HAP-1 (cell line): ENCODE measurements at regions not wholly inside any gene's neighbourhood (a gene's known extent, or its start where the extent isn't known, plus 50 kb on each side); places are given as distances from the start of the nearest gene placed in this dataset.

Experiments used
- DNase-seq, 2 experiments: peaks; one replicate each; pipeline ENCODE4 v3.0.0-alpha.2; 2016 to 2020; ENCODE audit warnings: low spot score in 2 of 2
- H3K27me3 ChIP-seq: fragments of 250-450 bp; sonication (Bioruptor Pico); 2 replicates; pipeline ENCODE4 v1.5.1; 2020; ENCODE audit warnings: low read depth, mild to moderate bottlenecking, moderate library complexity
- H3K36me3 ChIP-seq: fragments of 250-450 bp; sonication (Bioruptor Pico); replicated peaks from 2 replicates; pipeline ENCODE4 v1.5.1; 2020; ENCODE audit warnings: mild to moderate bottlenecking
- H3K4me1 ChIP-seq: fragments of 250-450 bp; sonication (Bioruptor Pico); 2 replicates; pipeline ENCODE4 v1.5.1; 2020; ENCODE audit warnings: mild to moderate bottlenecking
- H3K4me3 ChIP-seq: fragments of 250-450 bp; sonication (Bioruptor Pico); 2 replicates; pipeline ENCODE4 v1.5.1; 2020; ENCODE audit warnings: mild to moderate bottlenecking, moderate library complexity
- H3K9me3 ChIP-seq: fragments of 250-450 bp; sonication (Bioruptor Pico); 2 replicates; pipeline ENCODE4 v1.5.1; 2020; ENCODE audit warnings: mild to moderate bottlenecking, moderate library complexity
- in situ Hi-C: fragments of 300-500 bp; cut with MboI; formaldehyde crosslinking; loops from 3 replicates; pipeline ENCODE4 v1.14.3; 2020; ENCODE audit warnings: low sequenced_read_pairs, inconsistent platforms, mixed read lengths

DNA sequence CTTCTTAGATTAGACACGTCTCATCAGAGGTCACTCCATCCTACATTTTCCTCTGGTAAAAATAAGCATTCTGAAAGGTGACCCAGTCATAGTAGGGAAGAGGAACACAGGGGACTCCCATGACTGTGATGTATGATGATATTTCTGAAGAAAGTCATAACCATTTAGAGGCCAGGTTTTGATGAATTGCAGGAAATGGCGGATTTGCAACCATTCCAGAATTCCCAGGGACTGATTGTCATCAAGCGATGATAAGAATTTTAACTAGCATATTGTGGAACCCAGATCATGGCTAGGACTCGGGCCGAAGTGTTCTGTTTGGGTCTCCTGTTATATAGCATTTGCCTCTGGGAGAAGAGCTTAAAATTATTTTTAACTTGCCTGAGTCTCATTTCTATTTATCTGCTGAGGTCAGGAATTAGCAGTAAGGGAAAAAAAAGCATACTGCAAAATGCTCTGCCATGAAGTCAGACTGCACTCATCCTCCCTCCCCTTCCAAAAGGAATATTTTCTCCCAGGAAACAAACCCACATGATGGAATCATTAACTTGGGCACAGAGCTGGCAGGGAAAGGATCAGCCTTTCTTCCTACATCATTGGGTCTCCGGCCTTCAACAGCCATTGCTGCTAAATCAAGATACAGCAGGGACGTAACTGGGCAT lies 286.7 kb downstream of the HLX start:
- H3K27me3 ChIP-seq: no peaks in the 10 kb centered on the region
- no peak for DNase-seq
- in situ Hi-C loops: no loop called here
- H3K36me3 ChIP-seq: no peaks in the 10 kb centered on the region
- H3K9me3 ChIP-seq: no peaks in the 10 kb centered on the region
- H3K4me3 ChIP-seq: no peak overlapping the region
- H3K4me1 ChIP-seq: peaks cover 6% of the 10 kb centered on the region; the same call in 1 of the 2 replicates

GRCh38 chr1:221166559-221167318 lies 287.5 kb downstream of the HLX start:
- Histone ChIP-seq H3K4me3 (no peak overlapping the region), H3K36me3 (no peaks in the 10 kb centered on the region), H3K27me3 (no peaks in the 10 kb centered on the region), H3K4me1 (peaks cover 6% of the 10 kb centered on the region; the same call in 1 of the 2 replicates), H3K9me3 (no peaks in the 10 kb centered on the region)
- in situ Hi-C loops: no loop called here
- DNase-seq: no peak

GRCh38 chr1:221169447-221169889 lies 290.2 kb downstream of the HLX start:
- in situ Hi-C loops: no loop called here

DNA sequence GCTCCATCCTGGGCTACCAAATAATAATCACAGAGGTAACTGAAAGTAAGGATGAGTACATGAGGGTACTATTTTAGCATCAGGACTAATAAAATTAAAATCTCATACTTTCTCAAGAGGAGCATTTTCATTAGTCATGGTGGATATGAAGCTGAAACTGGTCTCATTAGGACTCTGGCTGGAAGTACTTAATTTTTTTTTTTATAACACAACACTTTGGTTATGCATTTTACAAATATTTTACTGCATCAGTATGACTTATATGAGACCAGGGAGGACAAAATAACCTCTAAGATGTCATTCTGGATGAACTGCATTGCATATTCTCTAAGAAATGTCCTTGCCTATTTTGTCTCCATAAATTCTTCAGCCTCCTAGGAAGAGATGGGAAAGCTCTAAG lies 290.9 kb downstream of the HLX start:
- in situ Hi-C loops: no loop called here
- Histone ChIP-seq H3K27me3 (no peaks in the 10 kb centered on the region), H3K9me3 (no peaks in the 10 kb centered on the region), H3K36me3 (no peaks in the 10 kb centered on the region), H3K4me1 (peaks cover 6% of the 10 kb centered on the region; the same call in 1 of the 2 replicates), H3K4me3 (no peak overlapping the region)
- no peak for DNase-seq

More at GRCh38 chr1:221169447-221169889, 290.2 kb downstream of the HLX start:
- H3K9me3 ChIP-seq: no peaks in the 10 kb centered on the region
- no peak overlapping the region for H3K4me3 ChIP-seq
- DNase-seq: peak; percentile 70 to 93
- H3K36me3 ChIP-seq: no peaks in the 10 kb centered on the region
- no peaks in the 10 kb centered on the region for H3K27me3 ChIP-seq
- H3K4me1 ChIP-seq: peaks cover 6% of the 10 kb centered on the region; the same call in 1 of the 2 replicates

DNA sequence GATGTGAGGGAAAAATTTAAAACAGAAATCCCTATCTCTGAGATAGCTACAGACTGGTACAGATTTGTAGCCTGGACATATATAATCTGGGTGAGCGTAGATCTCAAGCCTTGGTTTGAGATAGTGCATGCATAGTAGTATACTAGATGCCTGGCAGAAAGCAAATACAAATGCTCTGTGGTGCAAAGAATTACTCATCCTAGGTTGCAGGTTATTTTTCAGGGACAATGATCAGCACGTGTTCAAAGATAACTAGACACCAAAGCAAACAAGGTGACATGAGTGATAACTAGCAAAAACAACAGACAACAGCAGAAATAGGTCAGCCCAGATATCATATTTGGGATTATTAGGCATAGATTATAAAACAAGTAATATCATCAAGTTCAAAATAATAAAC lies 292.5 kb downstream of the HLX start:
- in situ Hi-C loops: no loop called here
- Histone ChIP-seq H3K4me3 (no peak overlapping the region), H3K4me1 (peaks cover 6% of the 10 kb centered on the region; the same call in 1 of the 2 replicates), H3K36me3 (no peaks in the 10 kb centered on the region), H3K9me3 (no peaks in the 10 kb centered on the region), H3K27me3 (no peaks in the 10 kb centered on the region)
- no peak for DNase-seq

- H3K4me1 ChIP-seq: peaks cover 6% of the 10 kb centered on the region; the same call in 1 of the 2 replicates
- H3K36me3 ChIP-seq: no peaks in the 10 kb centered on the region
- in situ Hi-C loops: no loop called here
- no peaks in the 10 kb centered on the region for H3K27me3 ChIP-seq
- no peaks in the 10 kb centered on the region for H3K9me3 ChIP-seq
- H3K4me3 ChIP-seq: no peak overlapping the region
- no peak for DNase-seq
Measured at GRCh38 chr1:221172841-221173240, 293.6 kb downstream of the HLX start.

GRCh38 chr1:221174330-221174993 lies 295.2 kb downstream of the HLX start:
- H3K36me3 ChIP-seq: no peaks in the 10 kb centered on the region
- no peak overlapping the region for H3K4me3 ChIP-seq
- H3K9me3 ChIP-seq: no peaks in the 10 kb centered on the region
- in situ Hi-C loops: no loop called here
- no peak for DNase-seq
- H3K4me1 ChIP-seq: peaks cover 4% of the 10 kb centered on the region; the same call in 1 of the 2 replicates
- no peaks in the 10 kb centered on the region for H3K27me3 ChIP-seq

GRCh38 chr1:221175249-221175648 lies 296.0 kb downstream of the HLX start:
- Histone ChIP-seq H3K36me3 (no peaks in the 10 kb centered on the region), H3K27me3 (no peaks in the 10 kb centered on the region), H3K4me3 (no peak overlapping the region), H3K4me1 (no peaks in the 10 kb centered on the region), H3K9me3 (no peaks in the 10 kb centered on the region)
- no peak for DNase-seq
- in situ Hi-C loops: no loop called here

- no peaks in the 10 kb centered on the region for H3K27me3 ChIP-seq
- no peaks in the 10 kb centered on the region for H3K36me3 ChIP-seq
- H3K9me3 ChIP-seq: no peaks in the 10 kb centered on the region
- H3K4me3 ChIP-seq: no peak overlapping the region
- DNase-seq: no peak
- in situ Hi-C loops: no loop called here
- H3K4me1 ChIP-seq: no peaks in the 10 kb centered on the region
Measured at GRCh38 chr1:221180704-221181368, 301.6 kb downstream of the HLX start.

- DNase-seq: no peak
- H3K4me3 ChIP-seq: no peak overlapping the region
- H3K36me3 ChIP-seq: no peaks in the 10 kb centered on the region
- no peaks in the 10 kb centered on the region for H3K4me1 ChIP-seq
- no peaks in the 10 kb centered on the region for H3K27me3 ChIP-seq
- in situ Hi-C loops: no loop called here
- no peaks in the 10 kb centered on the region for H3K9me3 ChIP-seq
Measured at GRCh38 chr1:221182791-221183533, 303.7 kb downstream of the HLX start.

DNA sequence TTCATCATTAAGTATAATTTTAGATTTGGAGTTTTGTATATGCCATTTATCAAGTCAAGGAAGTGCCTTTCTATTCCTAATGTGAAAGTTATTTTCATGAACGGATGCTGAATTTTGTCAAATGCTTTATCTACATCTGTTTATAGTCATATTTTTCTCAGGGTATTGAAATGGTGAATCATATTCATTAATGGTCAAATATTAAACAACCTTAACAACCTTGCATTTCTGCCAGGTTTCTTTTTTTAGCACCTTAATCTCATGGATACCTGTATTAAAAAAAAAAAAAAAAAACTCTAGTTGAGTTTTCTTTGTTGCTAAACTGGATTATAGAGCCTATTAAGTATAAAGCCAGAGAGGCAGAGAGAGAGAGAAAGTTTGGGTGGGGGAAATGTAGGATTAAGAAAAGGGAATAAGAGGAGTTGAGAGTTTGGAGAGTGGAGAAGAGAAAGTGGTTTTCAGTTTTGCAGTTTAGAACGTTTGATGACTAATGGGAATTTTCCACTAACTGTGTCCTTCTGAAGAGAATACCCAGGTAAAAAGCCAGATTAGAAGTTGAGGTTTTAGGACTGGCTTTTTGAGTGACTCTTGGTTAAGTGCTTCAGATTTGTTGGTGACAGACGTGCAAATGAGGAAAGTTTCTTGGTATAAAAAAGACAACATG lies 305.0 kb downstream of the HLX start:
- Histone ChIP-seq H3K4me1 (no peaks in the 10 kb centered on the region), H3K4me3 (no peak overlapping the region), H3K27me3 (no peaks in the 10 kb centered on the region), H3K9me3 (no peaks in the 10 kb centered on the region), H3K36me3 (no peaks in the 10 kb centered on the region)
- in situ Hi-C loops: no loop called here
- no peak for DNase-seq

- Histone ChIP-seq H3K4me3 (no peak overlapping the region), H3K4me1 (no peaks in the 10 kb centered on the region), H3K36me3 (no peaks in the 10 kb centered on the region), H3K27me3 (no peaks in the 10 kb centered on the region), H3K9me3 (no peaks in the 10 kb centered on the region)
- in situ Hi-C loops: no loop called here
- no peak for DNase-seq
Measured at GRCh38 chr1:221187174-221187573, 307.9 kb downstream of the HLX start.

GRCh38 chr1:221188458-221188857 lies 309.2 kb downstream of the HLX start:
- in situ Hi-C loops: no loop called here
- no peaks in the 10 kb centered on the region for H3K36me3 ChIP-seq
- H3K4me3 ChIP-seq: no peak overlapping the region
- no peaks in the 10 kb centered on the region for H3K4me1 ChIP-seq
- no peaks in the 10 kb centered on the region for H3K27me3 ChIP-seq
- no peak for DNase-seq
- no peaks in the 10 kb centered on the region for H3K9me3 ChIP-seq
